GM19455 (cell line): ENCODE measurements at regions not wholly inside any gene's neighbourhood (a gene's known extent, or its start where the extent isn't known, plus 50 kb on each side); places are given as distances from the start of the nearest gene placed in this dataset.

ENCODE experiments used
- ATAC-seq: cut with Tn5 transposase; IDR thresholded peaks from one replicate; pipeline ENCODE4 v1.9.1; 2021; ENCODE audit not compliant: unreplicated experiment

DNA sequence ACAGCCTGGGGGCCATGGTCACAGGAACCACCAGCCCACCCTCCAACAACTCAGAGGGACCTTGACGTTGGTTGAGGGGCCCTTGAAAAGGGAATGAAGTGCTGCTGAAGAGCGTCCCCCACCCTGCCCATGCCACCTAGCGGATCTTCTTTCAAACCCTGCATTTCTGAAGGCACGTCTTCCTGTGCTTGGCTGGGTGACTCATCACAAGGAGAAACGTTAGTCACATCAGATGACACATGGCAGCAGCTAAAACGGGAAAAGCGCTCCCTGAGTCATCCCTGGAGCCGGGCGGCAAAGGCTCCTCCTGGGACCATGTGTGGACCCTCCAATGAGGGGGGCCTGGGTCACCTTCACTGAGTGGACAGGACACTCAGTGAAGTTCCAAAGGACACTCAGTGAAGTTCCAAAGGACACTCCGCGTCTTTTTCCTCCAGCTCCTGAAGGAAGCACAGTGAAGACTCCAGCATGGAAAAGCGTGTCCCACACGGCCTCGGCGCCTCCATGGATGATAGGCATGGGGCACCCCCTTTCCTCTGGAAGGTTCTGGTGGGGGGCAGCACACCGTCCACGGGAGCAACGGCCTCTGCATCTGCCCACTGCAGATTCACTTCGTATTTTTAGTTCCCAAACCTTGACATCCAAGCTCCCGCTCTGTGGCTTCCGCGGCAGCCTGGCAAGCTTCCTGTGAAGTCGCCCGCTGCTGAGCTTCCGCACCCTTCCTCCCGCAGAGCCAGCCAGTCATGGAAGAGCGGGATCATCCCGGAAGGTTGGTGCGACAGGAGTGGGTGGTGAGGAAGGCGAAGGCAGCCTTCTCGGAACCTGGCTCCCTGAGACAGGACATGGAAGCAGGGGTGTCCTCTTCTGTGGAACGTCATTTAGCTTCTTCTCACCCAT lies 383.4 kb downstream of the VRK1 start:
- ATAC-seq = no peak

DNA sequence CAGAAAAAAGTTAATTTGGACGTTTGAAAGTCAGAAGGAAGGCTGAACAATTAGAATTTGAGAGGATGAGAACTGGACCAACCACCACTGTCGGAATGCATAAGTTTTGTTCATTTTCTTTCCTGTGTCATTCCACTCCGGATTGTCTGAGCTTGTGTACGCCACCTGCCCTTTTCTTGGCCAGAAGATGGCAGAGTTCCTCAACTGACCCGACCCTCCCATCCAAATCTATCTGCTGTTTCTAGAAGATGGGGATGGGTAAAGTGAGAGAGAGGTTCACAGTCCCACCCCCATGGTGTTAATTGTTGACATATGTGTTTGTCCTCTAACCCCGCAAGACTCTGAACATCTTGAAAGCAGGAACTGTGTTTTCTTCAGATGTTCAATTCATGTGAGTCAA lies 388.0 kb downstream of the VRK1 start:
- ATAC-seq = no peak

DNA sequence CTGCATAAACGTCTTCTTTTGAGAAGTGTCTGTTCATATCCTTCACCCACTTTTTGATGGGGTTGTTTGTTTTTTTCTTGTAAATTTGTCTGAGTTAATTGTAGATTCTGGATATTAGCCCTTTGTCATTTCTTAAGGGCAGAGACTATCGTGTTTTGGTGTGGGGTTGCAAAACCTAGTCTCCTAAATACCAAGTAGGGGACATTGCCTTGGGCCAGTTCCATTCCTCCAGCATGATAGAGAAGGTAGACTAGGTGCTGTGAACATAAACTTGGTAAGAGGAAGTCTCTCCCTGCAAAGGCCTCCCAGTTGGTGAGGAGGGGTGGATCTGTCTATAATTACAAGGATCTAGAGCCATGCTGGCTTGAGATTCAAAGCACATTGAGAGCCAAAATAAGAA lies 390.7 kb downstream of the VRK1 start:
- no peak for ATAC-seq

DNA sequence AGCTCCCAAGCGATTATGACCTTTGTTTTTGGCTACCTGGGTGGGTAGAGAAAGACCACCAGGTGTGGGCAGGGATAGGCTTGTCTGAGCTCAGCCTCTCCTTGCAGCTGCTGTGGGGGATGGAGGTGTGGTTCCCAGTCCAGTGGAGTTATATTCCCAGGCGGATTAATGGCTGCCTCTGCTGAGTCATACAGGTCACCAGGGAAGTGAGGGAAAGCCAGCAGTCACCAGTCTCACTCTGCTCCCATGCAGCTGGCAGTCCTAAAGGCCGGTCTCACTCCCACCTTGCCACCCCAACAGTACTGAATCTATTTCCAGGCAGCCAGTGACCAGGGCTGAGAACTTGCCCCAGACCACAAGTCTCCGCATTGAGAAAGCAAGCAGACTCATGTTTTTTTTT lies 399.2 kb downstream of the VRK1 start:
- no peak for ATAC-seq

DNA sequence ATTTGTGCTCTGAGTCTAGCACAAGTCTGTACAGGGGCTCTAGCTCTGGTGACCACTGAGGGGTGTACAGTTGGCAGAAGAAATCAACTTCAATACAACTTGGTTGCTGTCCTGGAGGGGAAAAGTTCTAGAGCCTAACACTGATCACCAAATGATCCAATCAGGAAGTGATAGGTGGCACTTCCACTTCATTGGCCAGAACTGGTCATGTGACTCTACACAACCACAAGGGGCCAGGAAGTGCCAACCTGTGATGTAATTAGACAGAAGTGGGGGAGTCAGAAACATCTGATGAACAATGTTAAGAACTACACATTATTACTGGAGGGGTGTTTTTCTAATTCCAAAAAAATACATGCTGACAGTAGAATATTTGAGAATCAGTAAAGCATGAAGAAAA lies 401.6 kb downstream of the VRK1 start:
- no peak for ATAC-seq

DNA sequence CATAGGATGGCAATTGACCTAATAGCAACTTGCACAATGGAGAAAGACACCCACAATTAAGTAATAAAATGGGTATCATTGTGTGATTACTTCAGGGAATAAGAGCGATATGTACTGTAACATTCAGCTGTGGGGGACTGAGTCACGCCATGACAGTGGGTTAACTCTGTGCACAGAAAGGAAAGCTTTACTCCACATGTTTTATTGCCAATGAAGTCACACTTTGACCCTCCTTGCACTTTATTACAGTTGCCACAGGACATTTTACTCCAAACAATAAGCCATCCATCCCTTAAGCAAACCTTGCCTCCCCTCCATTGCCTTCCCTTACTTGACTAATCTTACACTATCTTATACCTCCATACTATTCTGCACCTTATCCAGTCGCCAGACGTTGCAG lies 403.1 kb downstream of the VRK1 start:
- ATAC-seq = no peak

DNA sequence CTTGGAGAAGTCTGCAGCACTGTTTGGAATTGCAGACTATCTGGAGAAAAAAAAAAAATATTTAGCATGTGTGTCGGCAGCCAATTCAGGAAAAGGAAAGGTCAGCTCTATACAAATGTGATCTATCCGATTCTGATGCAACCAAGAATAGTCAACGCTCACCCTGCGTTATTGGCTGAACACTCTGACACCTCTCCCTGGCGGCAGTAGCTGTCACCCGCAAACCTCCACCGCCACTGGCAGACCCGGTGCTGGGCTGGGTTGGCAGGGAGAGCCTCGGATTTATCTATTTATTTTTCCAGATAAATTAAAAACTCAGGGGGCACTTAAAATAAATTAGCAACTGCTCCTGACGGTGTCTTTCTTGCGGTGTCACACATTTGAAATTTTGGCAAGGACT lies 409.7 kb downstream of the VRK1 start:
- ATAC-seq = no peak

DNA sequence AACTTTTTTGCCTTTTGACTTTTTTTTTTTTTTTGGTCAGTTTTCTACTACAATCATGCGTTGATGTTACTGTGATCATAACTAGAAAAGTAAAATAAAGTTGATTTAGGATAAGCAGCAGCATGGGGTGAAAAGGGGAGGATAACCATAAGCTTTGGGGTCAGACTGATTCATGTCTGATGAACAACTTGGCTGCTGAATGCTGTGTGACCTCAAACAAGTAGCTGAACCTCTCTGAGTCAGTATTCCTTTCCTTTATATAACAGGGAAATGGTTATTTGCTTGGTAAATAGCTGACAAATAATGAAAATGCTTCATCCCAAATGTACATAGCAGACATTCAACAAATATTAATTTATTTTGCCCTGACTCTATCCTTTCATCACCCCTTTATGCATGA lies 413.0 kb downstream of the VRK1 start:
- ATAC-seq = no peak

DNA sequence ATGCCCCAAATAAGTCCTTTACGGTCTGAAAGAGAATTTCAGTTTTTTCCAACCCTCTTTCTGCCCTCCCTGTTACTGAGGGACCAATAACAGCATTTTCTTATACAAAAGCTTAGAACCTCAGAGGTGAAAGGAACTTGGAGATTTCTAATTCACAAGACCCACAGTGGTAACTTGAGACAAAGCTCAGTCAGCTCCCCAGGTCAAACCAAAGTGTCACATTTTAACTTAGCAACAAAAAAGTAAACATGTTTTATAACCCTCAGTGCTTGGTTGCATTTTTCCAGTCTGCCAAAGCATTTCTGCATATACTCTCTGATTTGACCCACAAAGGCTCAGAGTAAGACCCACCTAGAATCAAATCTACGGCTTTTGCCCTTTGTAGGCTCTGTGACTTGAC lies 415.2 kb downstream of the VRK1 start:
- no peak for ATAC-seq

DNA sequence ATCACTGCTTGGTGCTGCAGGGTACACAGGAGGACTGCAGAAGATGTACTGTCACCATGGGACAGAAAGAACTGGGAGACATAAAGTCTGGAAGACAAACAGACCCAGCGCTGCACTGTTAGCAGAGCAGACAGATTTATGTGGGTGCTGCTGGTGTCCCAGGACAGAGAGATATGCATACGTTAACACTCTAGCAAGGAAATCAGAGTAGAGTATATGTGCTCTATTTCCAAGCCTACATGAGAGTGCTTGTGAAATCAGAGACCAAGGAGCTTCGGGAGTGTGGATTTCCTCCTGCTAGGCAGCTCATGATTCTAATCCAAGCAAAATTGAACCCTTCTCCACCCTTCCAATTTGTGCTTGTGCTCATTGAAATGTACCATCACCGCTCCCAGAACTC lies 416.5 kb downstream of the VRK1 start:
- no peak for ATAC-seq

DNA sequence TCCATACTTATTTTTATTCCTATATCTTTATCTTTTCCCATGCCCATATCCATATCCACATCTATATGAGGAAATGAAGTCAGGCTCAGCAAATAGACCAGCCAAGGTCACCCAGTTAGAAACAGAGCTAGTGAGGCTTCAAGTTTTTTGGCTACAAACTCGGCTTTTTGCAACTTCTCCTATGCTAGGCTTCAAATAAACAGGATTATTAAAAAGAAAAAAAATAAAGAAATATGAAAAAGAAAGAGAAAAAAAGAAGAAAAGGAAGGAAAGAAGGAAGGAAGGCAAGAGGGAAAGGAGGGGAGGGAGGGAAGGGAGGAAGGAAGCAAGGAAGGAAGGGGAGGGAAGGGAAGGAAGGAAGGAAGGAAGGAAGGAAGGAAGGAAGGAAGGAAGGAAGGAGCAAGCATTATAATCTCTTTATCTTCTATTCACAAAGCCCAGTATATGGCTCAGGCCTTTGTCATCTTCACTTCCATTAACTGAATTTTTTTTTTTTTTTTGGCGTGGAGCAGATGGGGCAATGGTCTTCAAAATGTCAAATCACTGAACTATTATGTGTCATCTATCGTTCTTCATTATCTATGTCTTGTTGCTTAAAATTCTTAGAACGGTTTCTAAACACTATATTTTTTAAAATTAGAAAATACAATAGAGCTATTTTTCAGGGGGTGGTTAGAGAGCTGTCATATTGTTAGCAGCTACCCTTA lies 418.2 kb downstream of the VRK1 start:
- no peak for ATAC-seq

DNA sequence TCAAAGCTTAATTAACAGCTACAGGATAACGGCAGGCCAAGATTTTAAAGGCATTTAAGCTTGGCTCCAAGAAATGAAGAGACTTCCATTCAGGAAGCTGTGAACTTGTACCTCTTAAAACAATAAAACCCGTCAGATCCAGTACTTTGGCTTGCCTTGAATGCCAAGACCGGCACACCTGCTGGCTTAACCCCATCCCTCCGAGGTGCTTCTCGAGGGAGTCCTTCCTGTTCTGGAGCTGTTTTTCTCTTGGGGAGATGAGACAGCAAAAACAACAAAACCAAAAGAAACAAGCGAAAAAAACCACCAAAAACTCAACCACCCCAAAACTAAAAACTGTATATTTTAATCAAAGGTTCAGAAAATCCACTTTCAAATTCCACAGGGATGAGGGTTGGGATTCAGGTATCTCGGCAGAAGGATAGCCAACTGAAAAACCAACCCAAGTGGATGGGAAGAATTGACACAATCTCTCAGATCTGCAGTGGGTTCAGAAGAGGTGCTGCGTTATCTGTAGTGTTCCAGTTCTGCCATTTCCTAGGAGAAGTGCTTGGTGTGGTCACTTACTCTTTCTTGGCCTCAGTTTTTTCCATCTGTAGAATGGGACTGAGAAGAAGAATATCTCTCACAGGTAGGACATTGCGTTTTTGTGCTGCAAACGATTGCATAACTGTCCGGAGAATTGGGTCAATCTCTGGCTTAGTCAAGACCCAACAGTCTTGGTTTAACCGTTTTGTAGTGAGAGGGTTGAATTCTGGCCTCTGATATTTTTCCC lies 420.1 kb downstream of the VRK1 start:
- no peak for ATAC-seq

DNA sequence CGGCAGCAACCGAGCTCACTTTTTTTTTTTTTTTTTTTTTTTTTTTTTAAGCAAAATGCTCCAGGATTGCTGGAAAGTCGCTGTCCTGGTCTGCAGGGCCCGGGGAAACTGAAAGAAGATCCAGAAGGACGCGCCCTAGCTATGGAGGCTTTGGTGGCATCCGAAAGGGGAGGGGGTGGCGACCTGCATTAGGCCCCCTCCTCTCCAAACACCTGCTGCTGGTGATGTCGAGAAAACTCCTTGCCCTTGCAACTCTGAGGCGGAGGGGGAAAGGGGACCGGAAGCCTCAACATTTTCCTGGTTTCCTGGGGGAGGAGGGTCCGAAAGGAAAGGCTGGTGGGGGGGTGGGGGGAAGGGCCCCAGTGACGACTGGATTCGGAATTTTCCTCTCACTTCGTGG lies 421.1 kb downstream of the VRK1 start:
- ATAC-seq = no peak

DNA sequence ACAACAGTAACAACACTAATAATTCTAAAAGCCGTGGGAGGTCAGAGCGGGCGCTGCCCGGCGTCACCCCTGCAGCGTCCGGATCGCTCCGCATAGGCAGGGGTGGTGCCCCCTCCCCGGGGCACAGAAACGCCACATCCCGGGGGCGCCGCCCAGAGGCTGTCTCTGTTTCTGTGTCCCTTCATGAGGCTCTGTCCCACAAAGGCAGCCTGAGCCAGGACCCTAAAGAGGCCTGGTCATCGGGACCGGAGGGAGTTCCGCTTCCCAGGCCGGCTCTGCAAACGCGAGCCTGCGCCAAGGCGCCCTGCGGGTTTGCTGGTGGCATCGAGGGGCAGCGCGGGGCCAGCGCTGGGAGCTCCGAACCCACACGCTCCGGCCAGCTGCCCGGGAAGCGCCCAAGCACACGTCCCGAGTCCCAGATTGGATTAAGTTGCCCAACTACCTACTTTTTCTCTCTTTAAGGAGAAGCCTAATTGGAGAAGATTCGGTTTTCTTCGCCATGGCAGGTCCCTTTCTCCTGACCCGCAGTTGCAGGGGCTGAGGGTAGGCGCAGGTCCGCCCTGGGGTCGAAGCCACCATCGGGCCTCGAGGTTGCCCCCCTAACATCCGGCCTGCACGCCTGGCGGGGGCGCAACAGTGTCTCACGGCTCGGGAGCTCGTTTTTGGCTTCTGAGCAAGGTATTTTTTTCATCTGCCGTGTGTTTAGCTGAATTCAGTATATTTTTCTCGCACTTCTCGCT lies 421.7 kb downstream of the VRK1 start:
- no peak for ATAC-seq

DNA sequence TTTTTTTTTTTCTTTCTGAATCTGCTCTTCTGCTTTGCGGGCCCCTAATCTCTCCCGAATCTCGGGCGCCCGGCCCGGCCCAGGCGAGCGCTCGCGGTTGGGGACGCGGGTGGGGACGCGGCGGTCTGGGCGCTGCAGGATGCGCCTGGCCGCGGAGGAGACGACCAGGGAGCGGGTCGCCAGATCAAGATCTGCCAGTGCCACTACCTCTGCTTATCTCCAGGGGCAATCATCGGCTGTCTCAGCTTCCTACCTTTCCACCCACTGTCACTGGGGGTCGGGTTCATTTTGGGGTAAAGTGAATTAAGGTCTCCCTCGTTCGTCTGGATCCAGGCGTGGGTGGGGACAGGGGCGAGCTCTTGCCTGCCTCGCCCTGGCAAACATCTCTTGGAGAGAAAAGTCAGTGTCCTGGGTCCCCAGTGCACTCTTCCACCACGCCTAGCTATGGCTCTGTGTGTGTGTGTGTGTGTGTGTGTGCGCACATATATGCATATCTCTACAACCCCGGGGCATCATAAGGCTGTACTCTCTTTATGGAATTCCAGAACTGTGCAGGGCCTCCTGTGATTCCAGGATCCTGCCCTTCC lies 422.3 kb downstream of the VRK1 start:
- ATAC-seq = no peak

DNA sequence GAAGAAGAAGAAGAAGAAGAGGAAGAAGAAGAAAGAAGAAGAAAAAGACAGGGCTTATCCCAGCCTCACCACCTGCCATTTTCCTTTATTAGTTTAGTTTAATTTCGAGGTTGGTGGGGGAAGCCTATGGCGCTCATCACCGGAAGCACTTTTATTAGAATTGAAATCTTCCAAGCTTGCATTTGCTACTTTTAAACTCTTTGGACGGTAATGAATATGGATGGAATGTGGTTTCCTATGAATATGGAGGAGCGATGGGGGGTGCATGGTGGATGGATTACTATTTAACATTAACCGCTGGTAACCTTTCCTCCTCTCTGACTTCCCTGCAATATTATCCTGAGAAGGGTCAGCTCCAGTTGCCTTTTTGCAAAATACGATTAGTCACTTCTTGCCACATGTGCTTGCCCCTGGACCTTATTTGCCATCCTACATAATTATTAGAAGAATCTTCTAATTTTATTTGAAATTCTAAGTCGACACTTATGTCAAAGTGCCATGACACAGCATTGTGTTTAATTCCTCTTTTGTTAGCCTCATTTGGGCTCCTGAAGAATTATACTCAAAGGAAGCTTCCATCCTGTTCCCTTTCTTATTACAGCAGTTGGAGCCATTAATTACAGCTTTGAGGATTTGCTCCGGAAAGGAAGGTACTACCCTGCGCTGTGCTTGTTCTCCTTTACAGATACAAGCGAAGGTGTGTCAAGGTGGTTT lies 424.5 kb downstream of the VRK1 start:
- no peak for ATAC-seq

DNA sequence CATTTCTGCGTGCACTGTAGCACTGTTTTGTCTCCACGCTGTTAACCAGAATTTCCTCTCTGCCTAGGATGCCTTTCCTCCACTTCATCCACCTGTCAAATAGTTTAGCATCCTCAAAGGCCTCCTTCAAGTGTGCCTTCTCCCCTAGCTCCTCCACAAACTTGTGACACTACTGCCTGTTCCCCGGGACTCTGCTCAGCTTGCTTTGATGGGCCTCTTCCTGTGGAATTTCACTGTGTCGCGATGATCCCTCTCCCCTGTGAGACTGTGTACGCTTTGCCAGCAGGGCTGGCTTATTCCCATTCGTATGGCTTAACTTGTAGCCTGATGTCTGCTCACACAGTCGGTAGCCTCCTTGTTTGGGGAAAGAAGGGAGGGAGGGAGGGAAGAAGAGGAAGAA lies 426.8 kb downstream of the VRK1 start:
- no peak for ATAC-seq

DNA sequence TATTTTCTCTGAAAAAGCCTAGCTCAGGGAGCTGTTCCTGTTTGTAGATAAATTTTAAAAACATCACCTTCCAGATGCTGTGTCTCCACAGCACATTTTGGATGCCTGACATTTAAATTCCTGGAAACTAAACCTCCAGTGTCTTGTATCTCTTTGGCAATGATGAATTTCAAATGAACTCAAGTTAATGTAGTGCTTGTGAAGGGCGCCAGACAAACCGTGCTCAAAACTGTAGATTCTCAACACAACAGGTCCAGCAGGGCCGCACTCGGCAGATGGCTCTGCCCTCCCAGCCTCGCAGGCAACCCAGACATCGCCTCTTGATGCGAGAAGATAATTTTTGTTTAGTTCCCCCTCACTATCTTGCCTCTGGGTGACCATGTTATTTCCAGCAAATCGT lies 432.9 kb downstream of the VRK1 start:
- ATAC-seq = no peak

DNA sequence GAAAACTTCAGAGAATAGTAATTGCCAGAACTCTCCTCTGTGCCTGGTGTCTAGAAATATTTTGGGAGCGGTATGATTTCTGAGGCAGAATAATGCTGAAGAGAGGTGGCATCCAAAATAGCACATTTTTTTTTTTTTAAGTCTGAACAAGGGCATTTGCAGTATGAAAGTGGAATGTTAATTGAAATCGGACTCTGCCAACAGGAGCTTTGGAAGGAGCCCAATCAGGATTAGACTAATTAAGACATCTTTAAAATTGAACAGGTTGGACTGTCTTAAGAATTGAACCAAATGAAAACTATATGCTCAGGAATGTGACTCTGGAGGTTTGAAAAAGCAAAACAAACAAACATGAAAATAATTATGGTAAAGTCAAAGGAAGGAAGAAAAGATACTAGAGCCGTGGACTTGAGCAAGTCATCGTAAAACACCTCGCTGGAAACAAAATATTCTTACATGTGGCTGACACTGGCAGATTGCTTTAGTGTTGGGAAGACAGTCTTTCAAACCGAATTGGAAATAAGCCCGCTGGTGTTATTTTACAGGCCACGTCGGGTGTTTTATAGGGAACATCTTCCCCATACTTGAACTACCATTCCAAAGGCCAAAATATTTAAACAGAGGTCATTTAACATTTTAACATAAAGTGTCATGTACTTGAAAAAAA lies 436.3 kb downstream of the VRK1 start:
- no peak for ATAC-seq

DNA sequence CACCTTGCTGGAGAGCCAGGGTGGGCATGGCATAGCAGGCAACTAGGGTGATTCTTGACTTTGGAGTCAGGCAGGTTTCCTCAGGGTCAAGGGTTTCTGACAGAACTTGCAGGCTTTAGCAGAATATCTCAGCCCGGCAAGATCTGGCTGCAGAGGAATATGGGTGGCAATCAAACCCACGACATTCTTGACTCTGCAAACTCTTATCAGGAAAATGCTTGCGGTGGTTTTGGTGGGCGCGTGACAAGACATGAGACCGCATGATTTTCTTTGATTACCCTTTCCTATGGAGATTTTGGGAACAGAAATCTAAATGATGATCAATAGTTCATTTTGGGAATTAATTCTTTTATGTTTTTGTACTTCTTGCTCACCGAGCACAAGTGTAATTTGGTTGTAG lies 449.5 kb downstream of the VRK1 start:
- no peak for ATAC-seq
